ENCODE measurements at regions not wholly inside any gene's neighbourhood (a gene's known extent, or its start where the extent isn't known, plus 50 kb on each side); places are given as distances from the start of the nearest gene placed in this dataset.

DNA sequence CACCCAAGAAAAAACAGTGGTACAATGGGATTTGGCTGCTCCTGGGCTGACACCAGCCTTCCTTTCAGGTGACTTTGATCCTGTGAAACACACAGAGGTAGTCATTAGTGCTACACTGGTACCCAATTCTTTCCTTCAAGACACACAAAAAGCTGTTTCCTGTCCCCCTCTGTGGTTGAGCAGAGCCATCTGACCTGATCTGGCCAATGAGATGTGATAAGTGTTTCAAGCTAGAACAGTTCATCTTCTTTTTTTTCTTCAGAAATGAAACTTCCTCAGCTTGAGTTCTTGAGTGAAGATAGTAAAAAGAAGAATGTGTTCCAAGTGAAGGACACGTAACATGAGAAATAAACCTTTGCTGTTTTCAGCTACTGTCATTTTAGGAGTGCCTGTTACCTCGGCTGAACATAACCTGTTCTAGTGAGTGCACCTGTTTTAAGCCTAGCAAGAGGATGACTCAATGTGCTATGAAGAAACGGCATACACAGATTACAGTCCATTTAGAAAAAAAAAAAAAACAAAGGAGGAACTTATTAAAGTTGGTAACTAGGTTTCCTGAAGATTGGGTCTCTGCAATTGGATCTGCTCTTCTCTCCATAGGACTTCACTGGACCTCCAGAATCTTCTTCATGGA, 287.8 kb downstream of the GAS1 start:
- DNase-seq (ENCODE audit: low spot score): no peak

DNA sequence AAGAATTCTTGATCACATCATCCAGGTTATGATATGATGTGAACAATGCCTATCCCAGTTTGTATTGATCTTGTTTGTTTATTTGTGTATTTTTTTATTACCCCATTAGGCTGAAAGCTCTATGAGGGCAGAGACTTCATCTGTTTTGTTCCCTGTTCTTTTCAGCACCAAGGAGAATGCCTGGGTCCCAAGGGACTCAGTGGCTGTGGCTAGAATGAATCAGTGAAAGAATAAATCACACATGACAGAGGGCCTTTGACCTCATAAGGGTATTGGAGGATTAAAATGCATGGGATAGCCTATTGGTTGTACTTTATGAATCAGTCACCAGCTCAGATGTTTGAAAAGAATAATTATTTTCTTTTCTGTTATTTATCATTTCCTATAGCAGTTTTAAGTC, 292.2 kb downstream of the GAS1 start:
- DNase-seq (ENCODE audit: low spot score): no peak

DNA sequence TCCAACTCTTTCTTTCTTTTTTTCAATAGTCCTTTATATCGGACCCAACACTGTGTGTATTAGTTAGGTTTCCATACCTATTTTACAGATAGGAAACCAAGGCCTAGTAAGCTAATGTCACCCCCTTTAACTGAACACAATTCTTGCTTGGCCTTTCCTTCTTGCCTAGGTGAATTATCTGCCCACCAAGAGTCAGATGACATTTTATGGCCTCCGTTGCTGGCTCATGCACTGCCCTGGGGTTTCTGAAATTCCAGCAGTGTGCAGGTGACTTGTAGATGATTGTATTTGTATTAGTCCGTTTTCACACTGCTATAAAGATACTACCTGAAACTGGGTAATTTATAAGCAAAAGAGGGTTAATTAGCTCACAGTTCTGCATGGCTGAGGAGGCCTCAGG, 293.8 kb downstream of the GAS1 start:
- no peak for DNase-seq (ENCODE audit: low spot score)

DNA sequence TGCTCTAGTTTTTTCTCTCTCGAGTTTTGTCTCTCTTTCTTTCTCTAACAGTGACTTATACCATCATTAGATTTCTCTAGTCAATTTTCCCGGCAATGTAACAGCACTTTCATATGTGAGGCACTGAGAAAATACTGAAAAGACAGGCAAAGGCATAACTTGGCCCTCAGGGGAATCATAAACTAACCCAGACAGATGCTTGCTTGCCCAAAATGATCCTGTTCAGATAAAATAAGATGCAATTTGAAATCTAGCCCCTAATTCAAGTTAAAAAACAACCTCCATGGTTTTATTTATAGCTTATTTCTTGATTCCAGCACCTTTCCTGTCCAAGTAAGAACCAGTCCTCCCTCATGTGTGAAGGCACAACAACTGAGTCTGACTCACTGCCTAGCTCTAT, 294.6 kb downstream of the GAS1 start:
- no peak for DNase-seq (ENCODE audit: low spot score)

DNA sequence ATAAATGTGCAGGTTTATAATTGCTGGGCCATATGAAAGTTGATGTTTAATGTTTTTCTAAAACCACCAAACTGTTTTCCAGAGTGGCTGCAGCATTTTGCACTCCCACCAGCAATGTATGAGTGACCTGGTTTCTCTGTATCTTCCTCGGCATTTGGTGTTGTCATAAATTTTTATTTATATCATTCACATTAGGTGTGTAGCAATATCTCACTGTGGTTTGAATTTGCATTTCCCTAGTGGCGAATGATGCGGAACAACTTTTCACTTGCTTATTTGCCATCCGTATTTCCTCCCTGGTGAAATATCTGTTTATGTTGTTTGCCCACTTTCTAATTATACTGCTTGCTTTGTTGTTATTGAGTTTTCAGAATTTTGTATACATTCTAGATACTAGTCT, 295.7 kb upstream of the TUT7 start:
- no peak for DNase-seq (ENCODE audit: low spot score)

DNA sequence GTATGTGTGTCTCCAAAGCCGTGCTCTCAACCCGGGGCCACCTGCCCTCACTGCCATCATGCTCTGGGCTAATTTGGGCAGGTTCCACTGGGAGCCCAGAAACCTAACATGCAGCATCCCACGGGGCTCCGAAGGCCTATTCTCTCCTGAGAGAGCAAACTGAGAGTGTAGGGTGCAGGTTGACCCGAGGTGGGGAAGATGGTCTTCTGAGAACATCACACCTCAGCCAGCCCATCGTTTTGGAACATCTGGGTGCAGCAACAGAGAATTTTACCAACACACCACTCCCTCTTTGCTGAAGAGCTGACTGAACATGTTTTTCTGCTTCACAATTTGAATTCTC, 294.6 kb upstream of the TUT7 start:
- DNase-seq (ENCODE audit: low spot score): no peak

DNA sequence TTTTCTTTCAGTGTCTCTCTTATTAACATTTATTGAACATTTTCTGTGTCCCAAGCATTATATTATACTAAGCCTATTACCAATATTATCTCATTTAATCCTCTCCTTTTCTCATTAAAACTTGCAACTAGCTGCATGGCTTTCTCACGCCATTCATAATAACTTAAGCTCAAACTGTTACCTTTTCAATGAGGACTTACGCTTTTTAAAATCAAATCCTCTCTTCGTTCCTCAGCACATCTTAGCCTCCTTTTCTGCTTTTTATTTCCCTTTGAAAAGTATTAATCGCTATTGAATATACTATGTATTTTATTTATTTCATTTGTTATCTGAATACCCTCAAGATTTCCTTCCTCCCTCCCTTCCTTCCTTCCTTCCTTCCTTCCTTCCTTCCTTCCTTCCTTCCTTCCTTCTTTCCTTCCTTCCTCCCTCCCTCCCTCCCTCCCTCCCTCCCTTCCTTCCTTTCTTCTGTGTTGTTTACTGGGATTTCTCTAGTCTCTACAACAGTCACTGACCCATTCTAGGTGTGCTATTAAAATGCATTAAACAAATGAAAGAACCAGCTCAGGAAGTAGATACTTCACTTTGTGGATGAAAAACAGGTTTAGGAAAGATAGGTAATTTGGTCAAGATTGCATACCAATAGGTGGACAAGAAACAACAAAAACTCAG, 294.1 kb upstream of the TUT7 start:
- DNase-seq (ENCODE audit: low spot score): no peak

DNA sequence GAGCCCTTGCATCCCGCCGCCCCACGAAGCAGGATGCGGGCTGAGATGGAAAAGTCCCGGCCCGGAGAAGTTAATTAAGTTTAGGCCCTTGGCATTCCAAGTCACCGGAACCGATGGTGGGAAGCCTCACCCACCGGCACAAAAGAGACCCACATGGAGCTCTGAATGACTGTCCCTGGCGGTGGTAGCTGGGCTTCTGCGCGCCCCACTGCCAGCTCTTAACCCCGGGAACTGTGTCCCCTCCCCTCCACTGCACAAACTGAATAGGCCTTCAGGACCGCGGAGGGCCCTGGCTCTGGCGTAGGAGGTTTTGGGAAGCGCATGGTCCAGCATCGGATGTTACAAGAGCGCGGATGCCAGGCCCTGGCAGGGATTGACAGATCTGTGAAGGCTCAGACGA, 291.1 kb upstream of the TUT7 start:
- DNase-seq (ENCODE audit: low spot score): no peak

DNA sequence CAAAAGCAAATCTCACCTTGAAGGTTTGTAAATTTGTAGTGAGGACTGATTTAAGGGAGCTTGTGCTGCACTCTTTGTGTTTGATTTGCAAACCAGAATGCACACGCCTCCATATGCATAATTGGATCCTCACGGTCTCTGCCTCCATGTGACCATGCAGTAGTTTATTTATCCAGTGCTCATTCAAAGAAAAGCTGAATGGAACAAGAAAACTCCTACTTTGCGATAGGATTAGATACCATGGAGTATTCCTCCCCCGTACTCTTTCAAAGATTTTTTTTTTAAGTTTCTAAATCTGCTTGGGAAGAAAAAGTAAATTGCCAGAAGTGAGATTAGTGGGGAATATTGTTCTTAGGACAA, 290.4 kb upstream of the TUT7 start:
- no peak for DNase-seq (ENCODE audit: low spot score)

DNA sequence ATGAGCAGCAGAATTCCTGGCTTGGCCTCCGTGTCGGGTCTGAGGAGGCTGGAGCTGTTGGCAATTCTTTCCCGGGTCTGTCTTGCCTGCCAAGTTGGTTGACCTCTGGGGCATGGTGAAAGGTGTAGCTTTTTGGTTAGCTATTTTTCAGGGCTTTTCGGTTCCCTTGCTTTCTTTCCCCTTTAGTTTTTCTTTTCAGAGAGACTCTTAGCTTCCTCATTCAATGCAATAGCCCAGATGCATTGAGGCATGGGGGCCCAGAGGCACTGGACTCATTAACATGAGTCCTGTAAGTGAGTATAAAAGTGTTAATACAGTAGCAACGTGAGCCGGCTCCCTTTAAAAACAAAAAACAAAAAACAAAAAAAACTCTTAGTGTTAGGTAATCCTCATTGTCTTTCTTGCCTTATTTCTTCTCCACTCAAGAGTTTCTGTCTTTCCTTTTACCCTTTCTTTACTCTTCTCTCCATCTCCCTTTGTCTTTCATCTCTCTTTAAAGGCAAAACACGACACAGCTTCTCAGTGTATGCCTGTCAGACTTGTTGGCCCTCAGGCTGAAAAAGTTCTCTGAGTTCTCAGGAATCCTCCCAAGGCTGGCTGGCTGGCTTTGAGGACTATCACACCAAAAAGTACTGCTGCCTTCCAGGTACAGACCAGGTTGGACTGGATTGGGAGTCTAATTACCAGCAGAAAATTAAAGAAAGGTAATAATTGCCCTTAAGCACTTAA, 289.9 kb upstream of the TUT7 start:
- DNase-seq (ENCODE audit: low spot score): no peak

DNA sequence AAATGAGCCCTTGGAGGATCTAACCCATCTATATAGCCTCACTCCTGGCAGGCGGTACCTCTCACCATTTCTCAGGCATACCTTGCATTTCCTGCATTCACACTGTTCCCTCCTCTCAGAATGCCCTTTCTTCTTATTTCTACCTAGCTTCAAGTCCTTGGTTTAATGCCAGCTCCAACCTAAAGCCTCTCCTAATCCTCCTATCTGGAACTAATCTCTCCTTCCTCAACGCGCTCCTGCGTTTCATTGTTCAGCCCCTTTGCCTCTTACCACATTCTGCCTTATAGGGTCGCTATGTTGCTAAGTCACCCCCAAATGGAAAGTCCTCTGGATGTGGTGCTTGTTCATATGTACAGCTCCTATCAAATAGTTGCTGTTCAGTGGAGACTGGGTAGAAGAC, 288.5 kb upstream of the TUT7 start:
- no peak for DNase-seq (ENCODE audit: low spot score)

DNA sequence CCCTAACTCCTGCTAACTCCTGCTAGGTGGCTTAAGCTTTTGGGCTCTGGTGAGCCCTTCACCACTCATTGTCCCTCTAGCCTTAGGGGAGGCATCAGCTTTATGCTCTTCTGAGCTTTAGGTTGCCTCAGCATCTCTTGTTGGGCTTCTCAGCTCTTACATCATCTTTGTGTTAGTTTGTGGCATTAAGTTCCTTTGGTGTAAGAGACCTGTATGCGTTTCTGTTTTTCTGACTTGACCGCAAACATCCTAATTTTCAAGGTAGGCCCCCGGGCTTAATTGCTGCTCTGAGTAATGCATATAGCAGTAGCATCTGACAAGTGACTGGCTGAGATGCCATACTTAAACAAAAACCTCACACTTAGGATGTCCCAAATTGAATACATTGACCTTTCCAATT, 287.8 kb upstream of the TUT7 start:
- DNase-seq (ENCODE audit: low spot score): no peak

DNA sequence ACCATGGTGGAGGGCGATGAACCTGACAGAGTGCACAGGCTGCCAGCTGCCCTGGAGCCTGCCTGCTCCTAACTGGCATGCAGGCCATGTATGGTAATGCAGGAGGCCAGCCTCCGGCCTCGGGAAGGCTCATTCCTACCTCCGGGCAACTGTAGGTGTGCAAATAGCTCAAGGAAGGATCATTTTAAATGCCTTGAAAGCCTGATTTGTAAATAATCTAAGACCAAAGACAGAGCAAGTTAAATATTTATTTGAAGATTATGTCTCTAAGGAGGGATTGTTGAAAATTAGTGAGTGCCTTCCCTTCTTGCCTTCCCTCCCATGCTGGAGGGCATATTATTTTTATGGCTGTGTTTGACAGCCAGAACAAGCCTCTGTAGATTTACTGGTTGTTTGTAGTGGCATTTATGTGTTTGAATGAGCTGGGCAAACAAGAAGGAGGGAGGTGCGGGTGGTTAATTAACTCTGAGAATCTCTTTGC, 285.7 kb upstream of the TUT7 start:
- DNase-seq (ENCODE audit: low spot score): no peak

DNA sequence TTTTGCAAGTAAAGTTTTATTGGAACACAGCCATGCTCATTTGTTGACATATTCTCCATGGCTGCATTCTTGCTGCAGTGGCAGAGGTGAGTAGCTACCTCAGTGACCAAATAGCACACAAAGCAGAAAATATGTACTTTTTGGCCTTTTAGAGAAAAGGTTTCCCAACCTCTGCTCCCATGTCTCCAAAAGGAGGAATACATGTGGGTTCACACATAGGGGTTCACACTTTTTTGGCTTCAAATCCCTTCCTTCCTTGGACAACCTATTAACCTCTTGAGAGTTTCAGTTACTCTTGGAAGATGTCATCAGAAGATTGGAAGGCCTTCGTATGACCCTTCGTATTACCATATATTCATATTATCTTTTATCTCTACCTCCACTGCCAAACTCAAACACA, 285.1 kb upstream of the TUT7 start:
- DNase-seq (ENCODE audit: low spot score): no peak

DNA sequence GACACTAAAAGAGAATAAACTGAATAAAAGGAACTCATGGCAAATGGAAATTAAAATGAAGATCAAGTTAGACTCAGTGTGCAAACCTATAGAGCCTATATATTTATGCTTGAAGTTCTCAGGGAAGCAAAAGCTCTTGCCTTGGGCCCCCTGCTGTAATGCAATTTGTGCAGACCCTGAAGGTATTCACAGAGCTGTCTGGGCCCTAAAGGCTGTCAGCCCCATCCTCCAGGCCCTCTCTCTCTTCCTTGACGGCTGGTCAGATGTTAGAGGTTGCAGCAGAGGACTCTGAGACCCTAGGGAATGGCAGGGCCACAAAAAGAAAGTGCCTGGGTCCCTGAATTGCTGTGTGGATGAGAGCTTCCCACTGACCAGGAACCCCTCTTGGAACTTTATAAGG, 283.9 kb upstream of the TUT7 start:
- no peak for DNase-seq (ENCODE audit: low spot score)

DNA sequence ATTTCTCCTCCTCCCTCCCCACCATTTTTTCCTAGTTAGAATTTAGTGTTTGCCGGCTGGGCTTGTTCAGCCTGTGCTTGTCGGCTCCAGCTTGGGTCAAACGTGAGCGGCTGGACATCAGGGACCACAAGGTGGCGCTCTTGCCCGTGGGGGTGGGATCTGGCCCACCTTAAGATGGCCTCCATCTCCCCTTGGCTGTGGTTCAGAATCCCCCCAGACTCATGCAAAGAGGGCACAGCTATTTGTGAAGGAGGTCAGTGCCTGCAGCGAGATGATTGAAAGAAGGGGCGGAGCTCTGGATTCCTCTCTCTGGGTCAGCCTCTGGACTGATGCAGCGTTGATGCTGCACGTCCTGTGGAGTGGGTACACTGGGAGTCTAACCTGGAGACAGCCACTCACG, 283.3 kb upstream of the TUT7 start:
- DNase-seq (ENCODE audit: low spot score): no peak

DNA sequence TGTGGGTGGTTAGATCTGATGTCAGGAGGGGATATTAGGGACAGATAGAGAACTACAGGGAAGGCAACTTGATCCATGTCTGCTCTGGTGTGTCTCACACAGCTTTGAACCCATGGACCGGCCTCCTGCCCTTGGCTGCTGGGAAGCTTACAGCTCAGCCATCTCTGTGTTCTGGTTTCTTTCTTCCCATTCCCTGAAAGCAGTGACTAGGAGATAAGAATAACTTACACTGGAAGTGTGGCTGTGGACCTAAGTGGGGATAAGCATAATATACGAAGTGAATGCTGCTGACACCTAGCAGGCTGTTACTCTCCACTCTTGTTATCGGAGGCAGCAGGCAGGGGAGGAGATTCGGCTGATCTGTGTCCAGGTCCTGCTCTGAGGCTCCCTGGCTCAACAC, 282.3 kb upstream of the TUT7 start:
- DNase-seq (ENCODE audit: low spot score): no peak

DNA sequence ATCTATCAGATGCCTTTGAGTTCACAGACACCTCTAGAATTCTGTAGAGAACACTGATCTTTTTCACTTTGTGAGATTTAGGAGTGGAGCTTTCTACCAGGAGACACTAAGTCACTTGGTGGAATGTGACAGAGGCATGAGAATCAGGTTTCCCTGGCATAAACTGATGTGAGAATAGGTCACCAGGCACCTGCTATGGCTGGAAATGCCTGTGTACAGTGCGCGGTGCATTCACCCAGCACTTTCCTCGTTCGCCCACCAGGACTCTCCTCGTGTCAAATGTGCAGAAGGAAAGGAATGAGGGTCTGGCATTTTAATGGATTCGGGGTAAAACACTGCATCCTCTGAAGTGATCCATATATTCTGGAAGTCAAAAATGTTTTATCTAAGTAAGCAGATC, 281.8 kb upstream of the TUT7 start:
- DNase-seq (ENCODE audit: low spot score): no peak

DNA sequence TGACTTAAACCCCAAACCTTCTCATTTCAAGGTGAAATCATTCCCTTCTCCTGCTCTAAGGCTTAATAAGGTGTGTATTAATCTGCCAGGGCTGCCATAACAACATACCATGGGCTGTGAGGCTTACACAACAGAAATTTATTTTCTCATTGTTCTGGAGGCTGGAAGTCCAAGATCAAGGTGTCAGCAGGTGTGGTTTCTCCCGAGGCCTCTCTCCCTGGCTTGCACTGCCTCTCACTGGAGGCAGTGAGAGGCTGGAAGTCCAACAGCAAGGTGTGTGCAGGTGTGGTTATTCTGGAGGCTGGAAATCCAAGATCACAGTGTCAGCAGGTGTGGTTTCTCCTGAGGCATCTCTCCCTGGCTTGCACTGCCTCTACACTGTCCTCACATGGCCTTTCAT, 280.3 kb upstream of the TUT7 start:
- DNase-seq (ENCODE audit: low spot score): no peak

DNA sequence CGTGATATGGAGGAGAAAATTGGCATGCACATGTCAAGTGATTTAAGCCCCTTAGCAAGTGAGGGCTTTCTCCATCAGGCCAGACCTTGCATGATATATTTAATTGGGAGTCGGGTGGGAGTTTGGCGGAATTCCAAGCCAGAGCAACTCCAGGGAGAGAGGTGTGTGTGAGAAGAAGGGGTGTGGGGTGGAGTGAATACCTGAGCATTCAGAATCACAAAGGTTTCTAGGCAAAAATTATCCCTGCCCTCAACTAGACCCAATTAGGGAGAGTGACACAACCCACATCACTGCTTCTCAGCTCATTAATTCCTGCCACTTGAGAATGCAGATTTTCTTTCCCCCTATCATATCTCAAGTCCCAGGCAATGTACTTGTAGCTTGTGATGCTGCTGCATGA, 279.7 kb upstream of the TUT7 start:
- no peak for DNase-seq (ENCODE audit: low spot score)

DNA sequence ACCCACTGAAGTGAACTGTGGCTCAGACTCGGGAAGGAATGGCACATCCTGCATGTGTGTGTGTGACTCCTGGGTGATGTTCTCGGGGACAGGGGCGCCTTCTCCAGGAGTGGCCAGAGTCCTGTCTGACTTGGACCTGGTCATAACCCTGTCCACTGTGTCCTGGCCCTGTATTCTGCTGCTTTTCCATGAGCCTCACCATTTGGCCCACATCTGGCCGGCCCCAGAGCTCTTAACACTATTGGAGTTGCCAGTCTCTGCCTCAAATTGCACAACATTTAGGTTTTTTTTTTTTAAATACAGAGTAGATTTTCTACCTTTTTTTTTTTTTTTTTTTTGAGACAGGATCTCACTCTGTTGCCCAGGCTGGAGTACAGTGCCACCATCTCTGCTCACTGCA, 278.3 kb upstream of the TUT7 start:
- no peak for DNase-seq (ENCODE audit: low spot score)

DNA sequence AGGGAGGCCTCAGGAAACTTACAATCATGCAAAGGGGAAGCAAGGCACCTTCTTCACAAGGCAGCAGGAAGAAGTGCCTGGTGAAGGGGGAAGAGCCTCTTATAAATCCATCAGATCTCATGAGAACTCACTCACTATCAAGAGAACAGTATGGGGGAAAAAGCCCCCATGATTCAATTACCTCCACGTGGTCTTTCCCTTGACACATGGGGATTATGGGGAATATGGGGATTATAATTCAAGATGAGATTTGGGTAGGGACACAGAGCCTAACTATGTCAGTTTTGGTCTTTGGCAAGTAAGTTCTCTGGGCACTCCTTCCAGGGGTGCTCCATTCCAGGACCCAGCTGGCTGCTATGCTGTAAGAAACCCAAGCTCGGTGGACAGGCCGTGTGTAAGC, 275.3 kb upstream of the TUT7 start:
- DNase-seq (ENCODE audit: low spot score): no peak

DNA sequence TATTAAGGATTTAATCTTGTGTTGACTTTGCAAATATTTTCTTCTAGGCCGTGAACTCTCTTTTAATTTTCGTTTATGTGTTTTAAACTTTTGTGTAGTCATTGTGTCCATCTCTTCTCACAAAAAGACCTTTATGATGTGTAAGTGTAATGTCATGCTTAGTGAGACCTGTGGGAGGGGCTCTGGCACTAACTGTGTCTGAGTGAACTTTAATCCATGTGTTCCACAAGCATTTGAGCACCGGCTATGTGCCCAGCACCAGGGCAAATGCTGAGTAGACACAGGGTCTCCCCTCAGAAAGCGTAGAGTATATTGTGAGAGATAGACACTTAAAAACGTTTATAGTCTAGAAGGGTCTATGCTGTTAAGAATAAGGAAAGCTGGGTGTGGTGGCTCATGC, 272.6 kb upstream of the TUT7 start:
- no peak for DNase-seq (ENCODE audit: low spot score)

DNA sequence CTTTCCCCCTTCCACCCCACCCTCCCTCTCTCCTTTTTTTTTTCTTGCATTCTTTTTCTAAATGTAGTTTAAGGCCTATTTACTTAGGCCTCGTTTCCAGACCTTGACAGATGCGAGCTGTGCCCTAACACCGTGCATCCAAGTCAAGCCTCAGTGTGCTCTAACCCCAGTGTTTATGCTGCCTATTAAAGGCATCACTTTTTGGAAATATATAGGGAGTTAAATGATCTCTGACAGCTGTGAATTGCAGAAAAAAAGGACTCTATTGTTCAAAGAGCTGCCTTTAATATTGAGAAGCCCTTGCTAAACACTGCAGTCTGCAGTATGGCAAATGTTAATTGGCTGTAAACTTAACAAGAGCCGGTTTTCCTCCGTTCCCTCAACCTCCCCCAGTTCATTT, 270.4 kb upstream of the TUT7 start:
- DNase-seq (ENCODE audit: low spot score): no peak
